GM11168 (cell line): ENCODE measurements at regions not wholly inside any gene's neighbourhood (a gene's known extent, or its start where the extent isn't known, plus 50 kb on each side); places are given as distances from the start of the nearest gene placed in this dataset.

ENCODE experiments used
- in situ Hi-C: fragments of 300-500 bp; cut with MboI; formaldehyde crosslinking; loops from one replicate; pipeline ENCODE4 v1.12.0; 2022; ENCODE audit warnings: low sequenced_read_pairs; ENCODE audit not compliant: unreplicated experiment

- in situ Hi-C loops = no loop called here
Observed at GRCh38 chr14:34187061-34187460, 236.2 kb upstream of the EGLN3 start.

- in situ Hi-C loops = no loop called here
Observed at GRCh38 chr14:34184126-34184525, 233.3 kb upstream of the EGLN3 start.

GRCh38 chr14:34183478-34183877 lies 232.6 kb upstream of the EGLN3 start:
- in situ Hi-C loops = no loop called here

GRCh38 chr14:34181338-34181737 lies 230.5 kb upstream of the EGLN3 start:
- in situ Hi-C loops = no loop called here

GRCh38 chr14:34180869-34181268 lies 230.0 kb upstream of the EGLN3 start:
- in situ Hi-C loops = no loop called here

GRCh38 chr14:34180434-34180833 lies 229.6 kb upstream of the EGLN3 start:
- in situ Hi-C loops = no loop called here

GRCh38 chr14:34179727-34180126 lies 228.9 kb upstream of the EGLN3 start:
- in situ Hi-C loops = no loop called here

- in situ Hi-C loops = no loop called here
Observed at GRCh38 chr14:34177466-34177865, 226.6 kb upstream of the EGLN3 start.

- in situ Hi-C loops = no loop called here
Observed at GRCh38 chr14:34175574-34175973, 224.7 kb upstream of the EGLN3 start.

- in situ Hi-C loops = no loop called here
Observed at GRCh38 chr14:34174973-34175372, 224.1 kb upstream of the EGLN3 start.

- in situ Hi-C loops = no loop called here
Observed at GRCh38 chr14:34173916-34174315, 223.0 kb upstream of the EGLN3 start.

GRCh38 chr14:34172550-34173368 lies 221.9 kb upstream of the EGLN3 start:
- in situ Hi-C loops = no loop called here

GRCh38 chr14:34172173-34172451 lies 221.2 kb upstream of the EGLN3 start:
- in situ Hi-C loops = no loop called here

GRCh38 chr14:34171431-34172172 lies 220.7 kb upstream of the EGLN3 start:
- in situ Hi-C loops = no loop called here

- in situ Hi-C loops = no loop called here
Observed at GRCh38 chr14:34170882-34171281, 220.0 kb upstream of the EGLN3 start.

- in situ Hi-C loops = no loop called here
Observed at GRCh38 chr14:34169561-34169960, 218.7 kb upstream of the EGLN3 start.

- in situ Hi-C loops = no loop called here
Observed at GRCh38 chr14:34168656-34169055, 217.8 kb upstream of the EGLN3 start.

- in situ Hi-C loops = no loop called here
Observed at GRCh38 chr14:34165847-34166350, 215.0 kb upstream of the EGLN3 start.

- in situ Hi-C loops = no loop called here
Observed at GRCh38 chr14:34164162-34164864, 213.4 kb upstream of the EGLN3 start.

GRCh38 chr14:34161351-34162082 lies 210.6 kb upstream of the EGLN3 start:
- in situ Hi-C loops = no loop called here
